ENCODE measurements at regions not wholly inside any gene's neighbourhood (a gene's known extent, or its start where the extent isn't known, plus 50 kb on each side); places are given as distances from the start of the nearest gene placed in this dataset.
"Not testable (repeated sequence)": the region's sequence is repeated elsewhere in the genome, so short reads cannot be mapped to it uniquely, and the experiment has no call there.

DNA sequence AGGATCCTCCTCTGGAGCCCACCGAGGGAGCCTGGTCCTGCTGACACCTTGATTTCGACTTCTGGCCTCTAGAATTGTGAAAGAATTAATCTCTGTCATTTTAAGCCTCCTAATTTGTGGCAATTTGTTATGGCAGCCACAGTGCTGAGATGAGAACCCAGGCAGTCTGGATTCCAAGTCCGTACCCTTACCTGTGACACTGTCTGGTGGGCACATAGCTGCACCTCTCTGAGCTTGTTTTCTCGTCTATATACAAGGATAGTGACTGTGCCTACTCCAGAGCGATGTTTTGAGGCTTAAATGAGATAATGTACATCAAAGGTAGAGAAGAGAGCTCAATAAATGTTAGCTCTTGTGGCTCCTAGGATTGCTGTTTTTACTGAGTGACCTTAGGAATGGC lies 128.4 kb upstream of the MPHOSPH6 start:
- no peak for DNase-seq (ENCODE audit: low read depth)

DNA sequence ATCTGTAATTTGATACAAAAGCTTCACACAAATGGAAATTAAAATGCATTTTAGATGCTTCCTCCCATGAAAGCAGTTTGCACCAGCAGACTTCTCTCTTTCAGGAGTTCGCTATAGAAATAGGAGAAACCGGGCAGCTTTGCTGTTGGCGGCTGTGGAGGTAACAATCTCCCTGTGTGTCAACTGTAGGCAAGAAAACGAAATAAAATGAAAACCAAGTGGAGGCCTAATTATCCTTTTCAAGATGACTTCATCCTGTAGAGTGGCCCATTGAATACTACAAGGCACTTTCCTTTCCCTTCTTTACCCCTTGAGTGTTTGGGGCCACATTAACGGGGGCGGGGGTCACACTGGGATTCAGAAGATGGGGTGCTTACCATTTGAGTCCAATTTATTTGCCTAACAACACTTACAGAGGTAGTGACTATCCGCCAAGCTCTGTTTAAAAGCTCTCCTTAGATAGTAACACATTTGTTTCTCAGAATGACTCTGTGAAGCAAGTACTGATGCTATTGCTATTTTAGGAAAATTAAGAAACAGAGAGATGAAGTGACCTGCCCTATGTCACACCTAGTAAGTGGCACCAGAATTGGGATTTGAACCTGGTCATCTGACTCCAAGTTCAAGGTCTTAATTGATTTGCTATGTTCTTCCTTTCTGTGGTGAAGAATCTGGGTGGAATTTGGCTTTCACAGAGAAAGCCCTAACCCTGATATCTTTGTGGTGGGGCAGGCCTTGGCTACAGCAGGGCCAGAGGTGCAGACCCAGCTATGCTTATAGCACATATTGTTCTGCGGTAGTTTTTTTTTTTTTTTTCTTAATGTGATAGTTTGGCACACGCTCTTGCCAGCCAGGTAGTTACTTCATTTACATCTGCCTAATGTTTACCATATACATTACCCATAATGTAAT lies 125.5 kb upstream of the MPHOSPH6 start:
- DNase-seq (ENCODE audit: low read depth), result no peak

DNA sequence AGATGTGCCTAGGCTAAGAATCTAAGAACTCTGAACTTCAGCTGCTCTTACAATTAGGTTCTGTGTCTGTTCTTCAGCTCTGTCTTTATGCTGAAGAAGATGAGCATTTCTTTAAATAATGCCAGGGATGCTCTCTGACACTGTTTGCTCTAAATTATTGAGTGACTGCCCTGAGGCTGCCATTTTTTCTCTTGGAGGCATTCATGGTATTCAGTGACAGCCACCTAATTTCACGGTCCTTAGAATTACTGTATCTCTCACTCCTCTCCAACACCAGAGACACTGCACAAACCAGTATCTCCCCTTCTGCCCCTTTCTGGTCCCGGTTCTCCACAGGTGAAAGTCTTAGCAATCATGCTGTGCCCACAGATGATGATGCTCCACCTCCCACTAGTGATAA lies 123.6 kb upstream of the MPHOSPH6 start:
- DNase-seq (ENCODE audit: low read depth), result no peak

DNA sequence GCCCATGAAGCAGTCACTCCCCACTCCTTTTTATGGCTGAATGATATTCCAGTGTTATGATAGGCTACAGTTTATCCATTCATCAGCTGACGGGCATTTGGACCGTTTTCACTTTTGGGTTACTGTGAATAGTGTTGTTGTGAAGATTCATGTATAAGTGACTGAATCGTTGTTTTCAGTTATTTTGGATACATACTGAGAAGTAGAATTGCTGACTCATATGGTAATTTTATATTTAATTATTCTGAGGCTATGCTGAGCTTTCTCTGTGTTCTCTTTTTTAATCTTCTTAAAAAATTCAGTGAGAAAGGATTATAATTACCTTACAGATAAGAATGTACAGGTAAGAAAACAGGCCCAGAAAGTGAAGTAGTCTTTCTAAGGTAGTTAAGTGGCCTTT lies 117.9 kb upstream of the MPHOSPH6 start:
- DNase-seq (ENCODE audit: low read depth), result no peak

DNA sequence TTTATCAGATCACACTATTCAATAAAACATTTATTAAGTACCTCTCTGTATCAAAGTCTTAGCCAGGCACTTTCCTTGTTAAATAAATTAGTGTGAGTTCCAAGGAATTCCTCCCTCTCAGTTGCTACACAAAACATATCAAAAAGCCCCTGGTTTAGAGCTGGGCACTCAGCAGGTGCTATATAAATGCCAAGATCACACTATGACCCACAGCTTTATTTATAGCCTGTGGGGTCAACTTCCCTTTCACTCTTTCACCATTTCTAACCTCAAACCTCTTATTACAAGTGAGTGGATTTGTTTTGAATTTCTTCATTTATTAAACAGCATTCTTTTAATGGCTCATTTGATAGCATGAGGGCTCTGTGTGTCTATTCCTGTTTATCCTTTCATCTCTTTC lies 112.6 kb upstream of the MPHOSPH6 start:
- DNase-seq (ENCODE audit: low read depth), result no peak

DNA sequence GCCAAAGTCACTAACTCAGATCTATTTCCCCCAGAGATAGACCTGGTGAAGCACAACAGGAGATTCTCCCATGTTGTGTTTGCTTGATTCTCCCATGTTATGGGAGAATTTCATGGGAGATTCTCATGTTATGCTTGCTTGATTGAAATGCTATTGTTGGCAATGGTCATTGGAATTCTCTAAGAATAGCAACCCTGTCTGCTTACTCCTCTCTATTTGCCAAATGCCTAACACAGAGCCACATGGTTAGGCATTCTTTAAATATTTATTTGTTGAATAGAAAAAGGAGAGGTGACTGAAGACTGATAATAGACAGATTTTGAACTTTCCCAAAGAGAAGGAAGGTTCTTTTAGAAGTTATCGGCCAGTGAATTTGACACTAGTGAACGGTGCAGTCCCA lies 111.5 kb upstream of the MPHOSPH6 start:
- no peak for DNase-seq (ENCODE audit: low read depth)

DNA sequence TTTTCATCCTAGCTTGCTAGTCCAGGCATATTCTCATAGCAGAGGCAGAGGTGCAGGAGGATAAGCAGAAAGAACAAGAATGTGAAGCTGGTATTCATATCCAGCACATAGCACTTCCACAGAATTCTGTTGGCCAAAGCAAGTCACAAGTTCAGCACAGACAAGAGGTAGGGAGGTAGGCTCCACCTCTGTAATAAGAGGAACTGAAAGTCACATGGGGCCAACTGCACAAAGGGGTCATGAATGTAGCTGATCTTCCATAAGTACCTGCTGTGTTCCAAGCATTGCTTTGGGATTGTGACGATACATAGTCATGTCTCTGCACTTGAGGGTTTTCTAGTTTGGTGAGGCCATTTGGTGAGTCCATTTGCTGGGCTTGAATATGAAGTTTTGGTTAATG lies 110.8 kb upstream of the MPHOSPH6 start:
- no peak for DNase-seq (ENCODE audit: low read depth)

DNA sequence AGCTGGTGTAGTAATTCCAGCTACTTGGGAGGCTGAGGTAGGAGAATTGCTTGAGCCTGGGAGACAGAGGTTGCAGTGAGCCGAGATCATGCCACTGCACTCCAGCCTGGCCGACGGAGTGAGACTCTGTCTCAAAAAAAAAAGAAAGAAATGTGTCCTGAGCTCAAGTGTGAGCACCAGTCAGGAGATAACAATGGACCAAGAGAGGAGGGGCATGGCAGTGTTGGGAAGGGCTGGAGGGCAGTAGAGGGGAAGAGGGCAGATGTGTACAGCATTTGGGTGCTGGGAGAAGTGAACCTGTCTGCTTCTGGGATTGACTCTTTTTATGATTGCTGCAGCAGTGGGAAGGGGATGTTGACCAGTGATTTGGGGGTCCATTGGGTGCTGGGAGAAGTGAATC lies 105.3 kb upstream of the MPHOSPH6 start:
- not testable (repeated sequence) for DNase-seq (ENCODE audit: low read depth)

DNA sequence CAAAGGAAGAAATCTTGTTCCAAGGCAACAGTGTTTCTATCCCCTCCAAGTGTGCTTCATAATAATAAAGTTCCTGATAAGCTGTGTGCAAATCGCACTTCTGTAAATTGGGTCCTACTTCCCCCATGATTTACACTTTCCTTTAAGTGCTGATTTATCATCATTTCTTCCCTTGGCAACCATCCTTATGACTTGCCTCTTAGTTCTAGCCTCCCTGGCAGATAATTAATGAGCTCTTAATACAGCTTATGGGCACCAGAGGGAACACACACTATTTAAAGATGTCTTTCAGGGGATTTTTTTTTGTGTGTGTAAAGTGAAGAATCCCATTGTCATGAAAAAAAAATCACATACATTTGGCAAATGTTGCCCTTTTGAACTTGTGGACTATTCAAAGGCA lies 101.6 kb upstream of the MPHOSPH6 start:
- no peak for DNase-seq (ENCODE audit: low read depth)

DNA sequence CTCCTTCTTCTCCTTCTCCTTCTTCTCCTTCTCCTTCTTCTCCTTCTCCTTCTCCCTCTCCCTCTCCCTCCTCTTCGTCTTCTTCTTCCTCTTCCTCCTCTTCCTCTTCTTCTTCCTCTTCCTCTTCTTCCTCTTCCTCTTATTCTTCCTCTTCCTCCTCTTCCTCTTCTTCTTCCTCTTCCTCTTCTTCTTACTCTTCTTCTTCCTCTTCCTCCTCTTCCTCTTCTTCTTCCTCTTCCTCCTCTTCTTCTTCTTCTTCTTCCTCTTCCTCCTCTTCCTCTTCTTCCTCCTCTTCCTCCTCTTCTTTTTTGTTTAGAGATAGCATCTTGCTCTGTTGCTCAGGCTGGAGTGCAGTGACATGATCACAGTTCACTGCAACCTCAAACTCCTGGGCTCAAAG lies 97.7 kb upstream of the MPHOSPH6 start:
- not testable (repeated sequence) for DNase-seq (ENCODE audit: low read depth)

DNA sequence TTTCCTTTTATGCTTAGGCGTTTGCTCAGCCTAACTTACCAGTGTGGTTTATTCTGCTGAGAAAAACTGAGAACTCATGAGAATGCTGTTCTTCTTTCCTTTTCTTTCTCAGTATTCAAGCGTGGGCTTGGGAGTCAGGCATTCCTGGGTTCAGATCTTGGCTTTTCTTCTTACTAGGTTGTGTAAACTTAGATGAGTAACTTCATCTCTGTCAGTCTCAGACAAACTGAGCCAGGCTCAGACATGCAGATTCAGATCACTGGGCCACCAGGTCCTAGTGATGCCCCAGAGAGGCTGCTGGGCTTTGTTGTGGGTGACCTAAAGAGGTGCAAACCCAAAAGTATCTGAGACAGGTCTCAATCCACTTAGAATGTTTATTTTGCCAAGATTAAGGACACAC lies 95.8 kb upstream of the MPHOSPH6 start:
- DNase-seq (ENCODE audit: low read depth), result no peak

DNA sequence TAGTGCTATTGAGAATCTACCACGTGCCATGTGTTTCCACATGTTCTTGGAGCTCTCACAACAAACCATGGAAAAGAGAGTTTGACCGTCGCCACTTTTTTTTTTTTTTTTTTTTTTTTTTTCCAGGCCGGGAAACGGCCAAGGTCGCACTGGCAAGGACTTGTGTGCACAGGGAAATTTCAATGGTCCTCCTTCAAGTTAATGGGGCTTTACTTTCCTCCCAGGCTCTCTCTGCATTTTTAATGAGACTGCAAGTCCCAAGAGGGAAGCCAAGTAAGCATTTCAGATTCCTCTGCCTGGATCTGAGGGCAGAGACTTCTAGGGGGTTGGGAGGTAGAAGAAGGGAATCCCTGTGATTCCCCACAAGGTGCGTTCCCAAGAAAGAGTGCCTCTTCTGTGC lies 94.7 kb upstream of the MPHOSPH6 start:
- no peak for DNase-seq (ENCODE audit: low read depth)

DNA sequence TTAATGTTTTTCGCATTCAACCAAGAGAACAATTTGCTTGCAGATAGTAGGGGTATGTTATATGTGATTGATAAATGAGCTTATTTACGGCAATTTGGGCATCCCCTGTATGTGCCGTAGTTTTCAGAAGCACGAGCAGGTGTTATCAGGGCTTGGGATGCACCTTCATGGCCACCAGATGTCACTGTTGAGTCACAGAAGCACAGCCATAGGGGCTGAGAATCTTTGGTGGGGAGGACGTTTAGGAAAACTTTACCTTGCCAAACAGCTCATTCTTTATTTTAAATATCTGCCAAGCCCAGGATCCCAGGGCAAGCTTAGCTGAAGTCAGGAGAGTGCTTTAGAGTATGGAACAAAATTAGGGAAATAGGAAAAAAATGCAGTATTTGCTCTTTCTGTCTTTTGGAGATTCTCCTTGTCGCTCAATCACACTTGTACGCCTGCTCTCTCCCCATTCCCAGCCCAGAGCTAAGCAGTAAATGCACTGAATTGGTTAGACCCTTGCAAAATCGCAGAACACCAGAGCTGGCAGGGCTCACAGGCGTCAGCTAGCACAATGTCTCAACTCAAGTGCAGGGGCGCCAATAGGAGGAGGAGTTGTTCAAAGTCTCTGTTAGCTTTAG lies 93.6 kb upstream of the MPHOSPH6 start:
- peak; percentile 5 for DNase-seq (ENCODE audit: low read depth)

DNA sequence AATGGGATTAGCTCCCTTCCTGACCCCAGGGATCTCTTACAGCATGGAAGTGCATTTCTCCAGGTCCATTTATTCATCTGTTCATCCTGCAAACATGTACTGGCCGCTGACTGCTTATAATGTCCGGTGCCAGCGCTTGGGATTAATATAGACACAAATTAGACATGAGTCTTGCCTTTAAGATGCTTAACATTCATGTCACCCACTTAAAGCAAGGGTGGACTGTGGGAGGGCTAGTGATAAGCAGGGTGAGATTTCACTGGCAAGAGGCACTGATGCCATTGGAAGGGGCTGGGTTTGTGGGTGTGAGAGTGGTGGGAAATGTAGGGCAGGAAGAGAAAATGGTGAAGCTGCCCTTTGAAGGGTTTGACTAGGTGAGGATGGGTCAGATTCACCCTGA lies 92.2 kb upstream of the MPHOSPH6 start:
- DNase-seq (ENCODE audit: low read depth), result no peak

DNA sequence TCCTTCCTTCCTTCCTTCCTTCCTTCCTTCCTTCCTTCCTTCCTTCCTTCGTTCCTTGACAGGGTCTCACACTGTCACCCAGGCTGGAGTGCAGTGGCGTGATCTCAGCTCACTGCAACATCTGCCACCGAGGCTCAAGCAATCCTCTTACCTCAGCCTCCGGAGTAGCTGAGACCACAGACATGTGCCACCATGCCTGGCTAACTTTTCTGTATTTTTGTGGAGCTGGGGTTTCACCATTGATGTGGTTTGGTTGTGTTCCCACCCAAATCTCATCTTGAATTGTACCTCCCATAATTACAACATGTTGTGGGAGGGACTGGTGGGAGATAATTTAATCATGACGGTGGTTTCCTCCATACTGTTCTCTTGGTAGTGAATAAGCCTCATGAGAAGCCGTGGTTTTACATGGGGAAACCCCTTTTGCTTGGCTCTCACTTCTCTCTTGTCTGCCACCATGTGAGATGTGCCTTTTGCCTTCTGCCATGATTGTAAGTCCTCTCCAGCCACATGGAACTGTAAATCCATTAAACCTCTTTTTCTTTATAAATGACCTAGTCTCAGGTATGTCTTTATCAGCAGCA lies 90.3 kb upstream of the MPHOSPH6 start:
- DNase-seq (ENCODE audit: low read depth), result no peak

DNA sequence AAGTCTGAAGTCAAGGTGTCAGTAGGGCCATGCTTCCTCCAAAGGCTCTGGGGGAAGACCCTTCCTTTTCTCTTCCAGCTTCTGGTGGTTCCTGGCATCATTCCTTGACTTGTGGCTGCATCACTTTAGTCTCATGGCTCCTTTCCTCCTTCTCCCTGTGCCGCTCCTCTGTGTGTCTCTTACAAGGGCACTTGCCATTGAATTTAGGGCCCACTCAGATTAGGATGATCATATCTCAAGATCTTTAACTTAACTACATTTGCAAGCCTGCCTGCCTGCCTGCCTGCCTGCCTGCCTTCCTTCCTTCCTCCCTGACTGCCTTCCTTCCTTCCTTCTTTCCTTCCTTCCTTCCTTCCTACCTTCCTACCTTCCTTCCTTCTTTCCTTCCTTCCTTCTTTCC lies 89.7 kb upstream of the MPHOSPH6 start:
- no peak for DNase-seq (ENCODE audit: low read depth)

DNA sequence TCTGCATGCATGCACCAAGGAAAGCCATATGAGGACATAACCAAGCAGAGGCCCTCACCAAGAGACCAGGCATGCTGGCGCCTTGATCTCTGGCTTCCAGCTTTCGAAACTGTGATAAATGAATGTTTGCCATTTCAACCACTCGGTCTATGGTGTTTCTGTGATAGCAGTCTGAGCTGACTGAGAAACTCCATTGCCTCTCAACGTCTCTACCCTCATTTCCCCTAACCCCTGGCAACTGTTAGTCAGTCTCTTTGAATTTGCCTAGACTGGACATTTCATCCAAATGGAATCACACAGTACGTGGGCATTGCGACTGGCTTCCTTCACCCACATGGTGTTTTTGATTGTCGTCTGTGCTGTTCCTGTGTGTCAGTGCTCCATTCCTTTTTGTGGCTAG lies 88.0 kb upstream of the MPHOSPH6 start:
- no peak for DNase-seq (ENCODE audit: low read depth)

DNA sequence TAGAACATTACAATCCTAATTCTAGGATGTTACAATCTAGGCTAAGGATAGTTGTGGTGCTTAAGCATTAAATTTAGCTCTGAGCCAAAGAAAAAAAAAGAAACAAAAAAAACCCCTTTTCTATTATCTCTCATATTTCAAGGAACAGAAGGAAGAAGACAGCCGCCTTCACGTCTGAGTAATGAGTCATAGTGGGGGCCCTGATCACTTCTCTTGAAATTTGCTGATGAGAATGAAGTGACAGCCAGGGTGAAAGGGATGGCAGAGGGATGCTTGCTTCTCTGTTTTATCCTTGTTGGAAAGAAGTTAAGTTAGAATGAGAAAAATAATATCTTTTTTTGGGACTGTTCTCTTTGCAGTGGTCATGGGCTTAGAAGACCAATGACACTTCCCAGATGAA lies 82.6 kb upstream of the MPHOSPH6 start:
- no peak for DNase-seq (ENCODE audit: low read depth)

DNA sequence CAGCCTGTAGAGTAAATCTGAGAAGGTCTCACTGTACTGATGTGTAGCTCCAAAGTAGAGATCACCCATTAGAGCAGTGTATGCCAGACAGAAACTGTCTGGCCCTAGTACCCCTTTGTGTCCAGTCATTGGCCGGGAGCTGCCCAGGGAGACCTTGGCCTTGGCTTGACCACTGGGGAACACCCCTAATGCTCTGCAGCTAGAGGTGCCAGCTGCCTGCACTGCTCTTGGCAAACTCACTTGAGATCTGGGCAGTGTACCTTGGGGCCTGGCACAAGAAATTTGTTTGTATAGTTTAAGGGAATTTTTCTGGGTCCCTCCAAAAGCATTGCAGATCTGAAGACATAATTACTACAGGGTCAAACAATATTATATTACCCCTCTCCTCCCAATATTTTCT lies 78.7 kb upstream of the MPHOSPH6 start:
- DNase-seq (ENCODE audit: low read depth), result no peak

DNA sequence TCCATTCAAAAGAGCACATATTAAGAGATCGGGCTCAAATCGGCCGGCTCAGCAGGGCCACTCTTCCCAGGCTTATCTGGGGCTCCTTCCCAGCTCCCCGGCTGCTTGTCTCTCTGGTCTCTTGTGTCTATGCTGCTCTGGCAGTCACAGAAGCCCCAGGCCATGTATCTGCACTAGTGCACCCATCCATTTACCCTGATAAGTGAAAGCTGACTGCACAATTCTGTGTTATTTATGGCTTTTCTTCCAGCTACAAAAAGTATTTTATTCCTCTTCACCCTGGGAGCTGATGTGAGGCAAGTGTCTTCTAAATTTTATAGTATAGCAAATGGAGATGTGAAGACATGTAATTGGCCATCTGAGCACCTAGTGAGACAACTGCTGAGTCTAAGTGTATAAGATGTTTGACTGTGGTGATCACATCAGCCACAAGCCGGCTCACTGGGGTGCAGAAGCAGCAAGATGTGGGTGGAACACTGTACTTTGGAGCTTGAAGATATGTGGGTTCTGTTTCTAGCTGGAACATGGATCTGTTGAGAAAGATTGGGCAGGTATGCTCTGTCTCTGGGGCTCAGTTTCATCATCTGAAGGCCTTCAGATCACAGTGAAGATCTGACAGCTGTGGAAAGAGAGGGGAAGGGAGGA lies 78.1 kb upstream of the MPHOSPH6 start:
- no peak for DNase-seq (ENCODE audit: low read depth)

DNA sequence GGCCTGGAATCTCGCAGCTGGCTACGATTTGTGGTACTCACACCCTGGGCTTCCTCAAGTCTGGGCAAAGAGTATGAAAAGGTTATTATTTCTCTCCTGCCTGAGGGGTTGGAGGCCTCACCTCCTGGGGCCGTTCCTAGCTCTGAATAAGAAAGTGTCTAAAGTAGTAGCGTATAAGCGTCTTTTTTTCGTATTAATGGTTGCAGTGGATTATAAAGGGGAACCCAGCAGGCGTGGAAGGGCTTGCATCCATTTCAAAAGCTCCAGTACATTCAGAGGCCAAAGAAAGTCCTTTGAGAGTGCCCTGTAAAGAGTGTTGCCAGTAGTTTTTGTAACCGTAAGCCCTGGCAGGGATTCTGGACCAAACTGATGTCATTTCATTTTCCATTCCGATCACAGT lies 72.2 kb upstream of the MPHOSPH6 start:
- DNase-seq (ENCODE audit: low read depth), result no peak

DNA sequence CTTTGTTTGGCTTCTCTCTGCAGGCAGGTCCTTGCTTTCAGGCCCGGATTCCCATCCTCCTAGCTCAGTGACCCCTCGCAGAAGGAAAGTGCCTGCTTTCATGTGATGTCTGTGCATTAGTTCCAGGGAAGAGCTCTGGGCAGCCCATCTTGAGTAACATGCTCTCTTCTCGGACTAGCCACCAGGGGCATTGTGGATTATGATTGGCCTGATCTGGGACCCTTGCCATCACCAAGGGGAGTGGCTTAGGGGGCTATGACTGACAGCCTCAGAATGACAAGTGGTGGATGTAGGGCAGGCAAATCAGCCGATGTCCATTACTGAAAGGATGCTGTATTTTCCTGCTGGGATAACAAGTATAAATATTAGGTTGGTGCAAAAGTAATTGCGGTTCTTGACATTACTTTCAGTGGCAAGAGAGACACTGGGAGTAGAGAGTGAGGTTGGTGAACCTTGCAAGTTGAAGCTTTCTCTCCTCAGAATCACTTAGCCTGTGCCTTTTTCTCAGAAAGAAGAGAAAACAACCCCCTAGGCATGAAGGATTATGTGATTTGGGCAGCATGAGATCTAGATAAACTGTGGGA lies 71.5 kb upstream of the MPHOSPH6 start:
- DNase-seq (ENCODE audit: low read depth), result no peak

DNA sequence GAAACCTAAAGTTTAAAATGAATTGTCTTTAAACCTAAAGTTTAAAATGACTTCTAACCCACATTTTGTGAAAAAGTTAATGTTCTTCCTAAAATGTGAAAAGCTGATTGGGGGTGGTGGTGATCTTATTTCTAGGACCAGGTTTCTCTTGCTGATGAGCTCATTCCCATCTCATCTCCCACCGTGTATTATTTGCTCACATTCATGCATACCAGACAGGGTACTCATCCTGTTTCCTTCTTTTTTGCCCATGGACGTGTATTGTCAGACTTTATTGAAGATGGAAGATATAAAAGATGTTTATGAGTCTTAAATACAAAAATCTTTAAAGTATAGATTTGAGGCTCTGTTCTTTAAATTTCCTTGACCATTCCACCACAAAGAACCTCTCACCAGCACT lies 70.1 kb upstream of the MPHOSPH6 start:
- DNase-seq (ENCODE audit: low read depth), result no peak

All from HS-5 (cell line).